ENCODE measurements at regions not wholly inside any gene's neighbourhood (a gene's known extent, or its start where the extent isn't known, plus 50 kb on each side); places are given as distances from the start of the nearest gene placed in this dataset.

DNA sequence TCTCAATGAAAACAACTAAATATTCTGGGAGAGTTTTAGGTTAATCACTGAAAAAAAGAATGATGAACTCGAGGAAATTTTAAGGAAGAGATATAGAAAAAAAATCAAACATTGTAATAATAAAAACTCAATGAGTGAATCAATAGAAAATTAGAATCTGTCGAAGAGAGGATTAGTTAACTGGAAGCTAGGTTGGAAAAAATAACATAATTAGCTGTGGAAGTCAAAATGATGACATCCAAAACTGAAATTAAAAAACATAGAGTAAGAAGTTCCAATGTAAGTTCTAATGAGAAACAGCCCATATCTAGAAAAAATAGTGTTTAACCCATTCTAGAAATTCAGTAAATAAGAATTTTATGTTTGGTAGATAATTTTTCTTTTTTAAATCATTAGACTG lies 299.3 kb upstream of the RARB start:
- Histone ChIP-seq H3K9me3 (no peaks in the 10 kb centered on the region), H3K27ac (no peak overlapping the region), H3K36me3 (peaks cover 0 to 5% of the 10 kb centered on the region in 2 donors), H3K27me3 (no peaks in the 10 kb centered on the region), H3K4me1 (no peaks in the 10 kb centered on the region), H3K4me3 (no peak overlapping the region)
- TF ChIP-seq, protein P1, sequence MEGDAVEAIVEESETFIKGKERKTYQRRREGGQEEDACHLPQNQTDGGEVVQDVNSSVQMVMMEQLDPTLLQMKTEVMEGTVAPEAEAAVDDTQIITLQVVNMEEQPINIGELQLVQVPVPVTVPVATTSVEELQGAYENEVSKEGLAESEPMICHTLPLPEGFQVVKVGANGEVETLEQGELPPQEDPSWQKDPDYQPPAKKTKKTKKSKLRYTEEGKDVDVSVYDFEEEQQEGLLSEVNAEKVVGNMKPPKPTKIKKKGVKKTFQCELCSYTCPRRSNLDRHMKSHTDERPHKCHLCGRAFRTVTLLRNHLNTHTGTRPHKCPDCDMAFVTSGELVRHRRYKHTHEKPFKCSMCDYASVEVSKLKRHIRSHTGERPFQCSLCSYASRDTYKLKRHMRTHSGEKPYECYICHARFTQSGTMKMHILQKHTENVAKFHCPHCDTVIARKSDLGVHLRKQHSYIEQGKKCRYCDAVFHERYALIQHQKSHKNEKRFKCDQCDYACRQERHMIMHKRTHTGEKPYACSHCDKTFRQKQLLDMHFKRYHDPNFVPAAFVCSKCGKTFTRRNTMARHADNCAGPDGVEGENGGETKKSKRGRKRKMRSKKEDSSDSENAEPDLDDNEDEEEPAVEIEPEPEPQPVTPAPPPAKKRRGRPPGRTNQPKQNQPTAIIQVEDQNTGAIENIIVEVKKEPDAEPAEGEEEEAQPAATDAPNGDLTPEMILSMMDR (IDR thresholded peaks at IDR 0.05) = no peak
- no peak for TF ChIP-seq POLR2A (IDR thresholded peaks at IDR 0.05)
- intact Hi-C loops (cut with DNase I; ENCODE audit: low total_unique reads) = no loop called here
- DNase-seq = no peak

DNA sequence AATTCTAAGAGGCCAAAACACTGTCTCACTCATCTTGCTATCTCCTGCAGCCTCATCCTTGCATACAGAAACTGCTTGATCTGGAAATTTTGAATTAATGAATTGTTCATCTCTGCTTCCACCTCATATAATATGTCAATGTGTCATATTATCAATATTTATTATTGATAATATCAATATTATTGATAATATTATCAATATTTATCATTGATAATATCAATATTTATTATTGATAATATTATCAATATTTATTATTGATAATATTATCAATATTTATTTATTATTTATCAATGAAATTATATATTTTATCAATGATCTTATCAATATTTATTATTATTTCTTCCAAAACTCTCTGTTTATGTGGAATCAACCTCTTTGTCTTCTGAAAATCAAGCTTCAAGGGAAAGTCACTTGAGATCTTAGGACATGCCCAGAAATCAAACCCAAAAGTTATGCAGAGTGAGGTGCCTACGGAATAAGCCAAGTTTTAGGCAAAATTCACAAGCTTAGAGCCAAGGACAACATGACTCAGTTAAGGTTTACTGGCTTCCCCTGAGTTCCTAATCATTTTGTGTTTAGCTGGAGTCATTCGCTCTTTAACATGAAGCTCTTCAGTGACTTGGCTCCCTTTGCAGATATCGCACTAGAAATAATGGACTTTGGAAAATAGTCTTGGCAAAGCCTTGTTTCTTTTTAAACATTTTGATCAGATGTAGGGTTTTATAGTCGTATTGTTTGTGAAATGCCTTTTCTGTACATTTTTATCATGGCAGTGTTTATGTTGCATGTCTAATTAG lies 297.1 kb upstream of the RARB start:
- no peak for DNase-seq
- no peak for TF ChIP-seq POLR2A (IDR thresholded peaks at IDR 0.05)
- TF ChIP-seq, protein P1 (IDR thresholded peaks at IDR 0.05) = no peak
- H3K4me3 ChIP-seq = no peak overlapping the region
- no peak overlapping the region for H3K27ac ChIP-seq
- H3K36me3 ChIP-seq = peaks cover 0 to 5% of the 10 kb centered on the region in 2 donors
- intact Hi-C loops (cut with DNase I; ENCODE audit: low total_unique reads) = no loop called here
- no peaks in the 10 kb centered on the region for H3K9me3 ChIP-seq
- H3K4me1 ChIP-seq = no peaks in the 10 kb centered on the region
- no peaks in the 10 kb centered on the region for H3K27me3 ChIP-seq

GRCh38 chr3:25133588-25133987 lies 294.5 kb upstream of the RARB start:
- TF ChIP-seq, protein P1 (IDR thresholded peaks at IDR 0.05) = no peak
- TF ChIP-seq POLR2A (IDR thresholded peaks at IDR 0.05) = no peak
- Histone ChIP-seq H3K27ac (no peak overlapping the region), H3K9me3 (no peaks in the 10 kb centered on the region), H3K4me3 (no peak overlapping the region), H3K27me3 (no peaks in the 10 kb centered on the region), H3K4me1 (no peaks in the 10 kb centered on the region), H3K36me3 (peaks cover 0 to 5% of the 10 kb centered on the region in 2 donors)
- DNase-seq = no peak
- intact Hi-C loops (cut with DNase I; ENCODE audit: low total_unique reads) = no loop called here

DNA sequence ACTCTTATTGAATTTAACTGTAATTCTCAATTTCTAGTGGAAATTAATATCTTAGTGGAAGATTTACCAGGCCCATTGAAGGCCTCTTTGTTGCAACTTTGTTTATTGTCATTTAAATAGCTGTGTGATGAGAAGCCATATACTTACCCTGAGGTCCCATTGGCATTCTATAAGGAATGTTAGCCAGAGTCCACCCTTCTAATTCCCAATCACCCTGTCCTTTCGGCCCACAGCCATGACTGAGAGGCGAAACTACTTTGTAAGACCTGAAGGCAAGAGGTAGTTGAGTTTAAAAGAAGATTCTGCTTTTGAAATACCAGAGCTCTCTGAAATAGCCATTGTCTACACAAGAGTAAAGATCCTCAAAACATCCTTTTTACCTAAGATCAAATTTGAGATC lies 290.5 kb upstream of the RARB start:
- Histone ChIP-seq H3K9me3 (no peaks in the 10 kb centered on the region), H3K27me3 (no peaks in the 10 kb centered on the region), H3K36me3 (no peaks in the 10 kb centered on the region), H3K4me3 (no peak overlapping the region), H3K4me1 (no peaks in the 10 kb centered on the region), H3K27ac (no peak overlapping the region)
- DNase-seq = no peak
- intact Hi-C loops (cut with DNase I; ENCODE audit: low total_unique reads) = no loop called here
- TF ChIP-seq, protein P1 (IDR thresholded peaks at IDR 0.05) = no peak
- no peak for TF ChIP-seq POLR2A (IDR thresholded peaks at IDR 0.05)

DNA sequence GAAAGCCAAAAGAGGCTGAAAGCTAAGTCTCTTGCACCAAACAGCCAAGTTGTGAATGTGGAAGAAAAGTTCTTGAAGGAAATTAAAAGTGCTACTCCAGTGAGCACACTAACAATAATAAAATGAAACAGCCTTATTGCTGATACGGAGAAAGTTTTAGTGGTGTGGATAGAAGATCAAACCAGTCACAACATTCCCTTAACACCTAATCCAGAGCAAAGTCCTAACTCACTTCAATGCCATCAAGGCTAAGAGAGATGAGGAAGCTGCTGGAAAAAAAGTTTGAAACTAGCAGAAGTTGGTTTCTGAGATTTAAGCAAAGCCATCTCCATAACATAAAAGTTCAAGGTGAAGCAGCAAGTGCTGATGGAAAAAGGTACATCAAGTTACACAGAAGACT lies 288.8 kb upstream of the RARB start:
- no peak for DNase-seq
- no peaks in the 10 kb centered on the region for H3K36me3 ChIP-seq
- intact Hi-C loops (cut with DNase I; ENCODE audit: low total_unique reads) = no loop called here

More for the DNA sequence above, 288.8 kb upstream of the RARB start:
- TF ChIP-seq POLR2A (IDR thresholded peaks at IDR 0.05) = no peak
- TF ChIP-seq, protein P1 (IDR thresholded peaks at IDR 0.05) = no peak
- H3K27ac ChIP-seq = no peak overlapping the region
- no peak overlapping the region for H3K4me3 ChIP-seq
- H3K4me1 ChIP-seq = no peaks in the 10 kb centered on the region
- H3K27me3 ChIP-seq = no peaks in the 10 kb centered on the region
- no peaks in the 10 kb centered on the region for H3K9me3 ChIP-seq
